ENCODE measurements at regions not wholly inside any gene's neighbourhood (a gene's known extent, or its start where the extent isn't known, plus 50 kb on each side); places are given as distances from the start of the nearest gene placed in this dataset.

GRCh38 chrX:142095651-142096245, 109.3 kb downstream of the MAGEC2 start:
- H2BK12ac ChIP-seq (ENCODE audit: insufficient read length, low read depth, low read length): no peak overlapping the region

More at GRCh38 chrX:142095651-142096245, 109.3 kb downstream of the MAGEC2 start:
- no peaks in the 10 kb centered on the region for H3K23me2 ChIP-seq (ENCODE audit: insufficient read length, low read depth, low read length, poor library complexity, severe bottlenecking)
- no peak overlapping the region for H3K4ac ChIP-seq (ENCODE audit: low read depth, low read length)
- H4K5ac ChIP-seq (ENCODE audit: insufficient read length, low read depth, low read length): no peak overlapping the region
- Mint-ChIP-seq H3K4me1 (no peaks in the 10 kb centered on the region), H3K9me3 (peaks cover 58 to 65% of the 10 kb centered on the region in 2 experiments), H3K36me3 (ENCODE audit: insufficient read depth in 1 of 3, low read depth in 3 of 3) (no peaks in the 10 kb centered on the region; a peak in 2 of 7 replicates), H3K27ac (no peak overlapping the region), H3K4me3 (no peak overlapping the region), H3K27me3 (ENCODE audit: low read depth) (no peaks in the 10 kb centered on the region; the same call in 1 of the 2 replicates)
- no peak overlapping the region for H4K8ac ChIP-seq (replicated peaks; ENCODE audit: insufficient read length, low read depth, low read length)
- TF ChIP-seq CTCF (conservative IDR thresholded peaks at IDR 0.05): no peak
- H2BK120ac ChIP-seq (ENCODE audit: low read depth, low read length, poor library complexity, severe bottlenecking): no peak overlapping the region
- H4K91ac ChIP-seq (ENCODE audit: insufficient read length, low read depth, low read length): no peak overlapping the region
- H2AK5ac ChIP-seq (ENCODE audit: insufficient read length, low read length): no peak overlapping the region
- no peak overlapping the region for H3K18ac ChIP-seq (ENCODE audit: insufficient read length, low read depth, low read length)
- peaks cover 7% of the 10 kb centered on the region for H3K9me3 ChIP-seq (ENCODE audit: control insufficient read depth, low read depth, low read length)
- H3K79me1 ChIP-seq (ENCODE audit: insufficient read depth, low read depth, low read length, poor library complexity, severe bottlenecking): no peaks in the 10 kb centered on the region
- no peak overlapping the region for H3T11ph ChIP-seq (ENCODE audit: low read length)
- no peak overlapping the region for H3K4me2 ChIP-seq (ENCODE audit: insufficient read depth, insufficient read length, low read length)
- no peaks in the 10 kb centered on the region for H4K20me1 ChIP-seq (ENCODE audit: control insufficient read depth, insufficient read depth, insufficient read length)
- H3K27me3 ChIP-seq (ENCODE audit: insufficient read depth, low read length): no peaks in the 10 kb centered on the region
- no peak overlapping the region for H3K27ac ChIP-seq (ENCODE audit: insufficient read length, low read depth, low read length)
- H2BK20ac ChIP-seq (ENCODE audit: low read depth, low read length, poor library complexity, severe bottlenecking): no peak overlapping the region
- H3K79me2 ChIP-seq (ENCODE audit: insufficient read depth, low read length): no peaks in the 10 kb centered on the region
- WGBS (ENCODE audit: extremely low coverage, insufficient read length, low lambda C conversion rate): no CpG with 5 or more reads among the region's 5 CpGs
- H3K23ac ChIP-seq (ENCODE audit: insufficient read length, low read depth, low read length): no peak overlapping the region
- no peak overlapping the region for H2BK5ac ChIP-seq (ENCODE audit: insufficient read length, low read length)
- no peak for DNase-seq
- no peak overlapping the region for H2BK15ac ChIP-seq (ENCODE audit: low read depth, low read length)
- no peak overlapping the region for H3K9ac ChIP-seq (ENCODE audit: extremely low read depth, insufficient read length, low read length)
- no peak overlapping the region for H3K56ac ChIP-seq (ENCODE audit: insufficient read length, low read depth, low read length)
- no peak overlapping the region for H2AFZ ChIP-seq (ENCODE audit: low read length)
- no peaks in the 10 kb centered on the region for H3K4me1 ChIP-seq (ENCODE audit: insufficient read depth, low read length)
- no peak overlapping the region for H3K14ac ChIP-seq (ENCODE audit: insufficient read depth, low read length)

Measured in H9 (cell line).